Right cardiac atrium (tissue), 5 donors: ENCODE measurements at regions not wholly inside any gene's neighbourhood (a gene's known extent, or its start where the extent isn't known, plus 50 kb on each side); places are given as distances from the start of the nearest gene placed in this dataset.
A peak's percentile ranks its signal among the peaks of the same experiment; 100 is the strongest.

Experiments
- ATAC-seq, 2 donors: fragments of 200-7000 bp; cut with Tn5 transposase; one replicate each; pipeline versions ENCODE4 v1.8.0 to v1.9.1; 2020; ENCODE audit warnings: moderate library complexity in 2 of 2, mild to moderate bottlenecking in 1 of 2
- DNase-seq, 3 donors: peaks; one replicate each; pipeline ENCODE4 v3.0.0-alpha.2; 2020
- H3K27ac ChIP-seq: one replicate; pipeline ENCODE4 v1.5.1; 2013; ENCODE audit warnings: mild to moderate bottlenecking, low read length, control low read depth, moderate library complexity
- H3K27me3 ChIP-seq: one replicate; pipeline ENCODE4 v1.6.1; 2013; ENCODE audit not compliant: control insufficient read depth, insufficient read depth
- H3K4me1 ChIP-seq: one replicate; pipeline ENCODE4 v1.6.1; 2013; ENCODE audit warnings: low read length; ENCODE audit not compliant: control insufficient read depth, insufficient read depth
- H3K4me3 ChIP-seq: one replicate; pipeline ENCODE4 v1.5.1; 2013; ENCODE audit warnings: low read length, control low read depth
- H3K9me3 ChIP-seq: one replicate; pipeline ENCODE4 v1.6.1; 2013; ENCODE audit warnings: low read length; ENCODE audit not compliant: control insufficient read depth
- WGBS: extraction: QIAGEN DNeasy Blood & Tissue Kit; methylation state at CpG from one replicate; pipeline ENCODE4 v1.1.7; 2013; 5-methylcytosine and 5-hydroxymethylcytosine counted together
- intact Hi-C, 4 donors: fragments of 100-400 bp; cut with DNase I; formaldehyde crosslinking; loops; one replicate each; pipeline versions ENCODE4 v1.11.0 to v1.14.0; 2022 to 2023
- donor health status: healthy with polysubstance abuse.
- donor health status: DM: no; HTN: yes; CAD: no.
- donor health status: DM: no; HTN: no; CAD: no.
- donor health status: DM: no; HTN: yes; CAD: no; lungs with severe emphysema.
- donor health status: DM: yes; HTN: yes; CAD: no.

- H3K9me3 ChIP-seq: no peaks in the 10 kb centered on the region
- no peak for DNase-seq
- no peak overlapping the region for H3K4me3 ChIP-seq
- no peak overlapping the region for H3K27ac ChIP-seq
- no peaks in the 10 kb centered on the region for H3K27me3 ChIP-seq
- H3K4me1 ChIP-seq: peaks cover 2% of the 10 kb centered on the region
- intact Hi-C loops: loop anchor here (5.0 to 10.0 kb wide), 5 partner anchors 75 to 995 kb away; no protein-coding TSS in a partner anchor
- no peak for ATAC-seq
- 83% methylated on average over 13 of the region's 13 CpGs for WGBS
These were observed 150.1 kb upstream of the MPDZ start for GRCh38 chr9:13429301-13430190.

GRCh38 chr9:13428766-13429165 is 149.3 kb upstream of the MPDZ start:
- H3K27me3 ChIP-seq: no peaks in the 10 kb centered on the region
- H3K4me3 ChIP-seq: peak overlapping the region; percentile 32
- no peaks in the 10 kb centered on the region for H3K9me3 ChIP-seq
- intact Hi-C loops: loop anchor here (5.0 to 10.0 kb wide), 5 partner anchors 74 to 996 kb away; no protein-coding TSS in a partner anchor
- DNase-seq: no peak
- ATAC-seq: no peak
- H3K27ac ChIP-seq: no peak overlapping the region
- 48% methylated on average over 4 of the region's 4 CpGs for WGBS
- peaks cover 2% of the 10 kb centered on the region for H3K4me1 ChIP-seq

- WGBS: 0% methylated on average over 3 of the region's 3 CpGs
- Histone ChIP-seq H3K27ac (no peak overlapping the region), H3K9me3 (no peaks in the 10 kb centered on the region), H3K4me3 (peak overlapping the region; percentile 38), H3K4me1 (peaks cover 2% of the 10 kb centered on the region), H3K27me3 (no peaks in the 10 kb centered on the region)
- ATAC-seq: peak in 1 of 2 donors; percentile 44
- intact Hi-C loops: loop anchor here (5.0 to 10.0 kb wide), 5 partner anchors 73 to 997 kb away; no protein-coding TSS in a partner anchor
- DNase-seq: no peak
These were observed 148.1 kb upstream of the MPDZ start for GRCh38 chr9:13427587-13427986.

GRCh38 chr9:13426606-13427005 is 147.1 kb upstream of the MPDZ start:
- Histone ChIP-seq H3K27me3 (no peaks in the 10 kb centered on the region), H3K4me3 (no peak overlapping the region), H3K4me1 (peaks cover 2% of the 10 kb centered on the region), H3K27ac (no peak overlapping the region), H3K9me3 (no peaks in the 10 kb centered on the region)
- WGBS: 77% methylated on average over 3 of the region's 3 CpGs
- ATAC-seq (no peak), DNase-seq (no peak)
- intact Hi-C loops: loop anchor here (5.0 to 10.0 kb wide), 5 partner anchors 72 to 998 kb away; no protein-coding TSS in a partner anchor

- no peak for ATAC-seq
These were observed 145.4 kb upstream of the MPDZ start for GRCh38 chr9:13424872-13425271.

GRCh38 chr9:13424204-13424603 is 144.7 kb upstream of the MPDZ start:
- Histone ChIP-seq H3K4me3 (no peak overlapping the region), H3K27ac (no peak overlapping the region), H3K4me1 (no peaks in the 10 kb centered on the region), H3K27me3 (no peaks in the 10 kb centered on the region), H3K9me3 (no peaks in the 10 kb centered on the region)
- 68% methylated on average over 6 of the region's 6 CpGs for WGBS
- intact Hi-C loops: loop anchor here in 3 of 4 donors (10.0 kb wide), 3 partner anchors 69 to 1001 kb away; no protein-coding TSS in a partner anchor
- DNase-seq (no peak), ATAC-seq (no peak)

More at GRCh38 chr9:13424872-13425271, 145.4 kb upstream of the MPDZ start:
- intact Hi-C loops: loop anchor here (5.0 to 10.0 kb wide), 5 partner anchors 70 to 1000 kb away; no protein-coding TSS in a partner anchor
- 73% methylated on average over 4 of the region's 4 CpGs for WGBS
- no peak overlapping the region for H3K27ac ChIP-seq
- H3K4me3 ChIP-seq: no peak overlapping the region
- no peaks in the 10 kb centered on the region for H3K27me3 ChIP-seq
- no peaks in the 10 kb centered on the region for H3K9me3 ChIP-seq
- no peaks in the 10 kb centered on the region for H3K4me1 ChIP-seq
- DNase-seq: no peak

GRCh38 chr9:13414349-13414748 is 134.9 kb upstream of the MPDZ start:
- no peak for ATAC-seq
- intact Hi-C loops: no loop called here
- no peak overlapping the region for H3K27ac ChIP-seq
- H3K9me3 ChIP-seq: no peaks in the 10 kb centered on the region
- no peak overlapping the region for H3K4me3 ChIP-seq
- no peaks in the 10 kb centered on the region for H3K27me3 ChIP-seq
- DNase-seq: no peak
- H3K4me1 ChIP-seq: no peaks in the 10 kb centered on the region

- Histone ChIP-seq H3K4me1 (no peaks in the 10 kb centered on the region), H3K9me3 (no peaks in the 10 kb centered on the region), H3K4me3 (no peak overlapping the region), H3K27ac (no peak overlapping the region), H3K27me3 (no peaks in the 10 kb centered on the region)
- WGBS: 45% methylated on average over 2 of the region's 2 CpGs
- ATAC-seq: peak in 1 of 2 donors; percentile 45
- no peak for DNase-seq
- intact Hi-C loops: no loop called here
These were observed 132.8 kb upstream of the MPDZ start for GRCh38 chr9:13412331-13412730.

GRCh38 chr9:13411791-13412190 is 132.3 kb upstream of the MPDZ start:
- Histone ChIP-seq H3K9me3 (no peaks in the 10 kb centered on the region), H3K27me3 (no peaks in the 10 kb centered on the region), H3K4me1 (no peaks in the 10 kb centered on the region), H3K27ac (no peak overlapping the region), H3K4me3 (no peak overlapping the region)
- intact Hi-C loops: no loop called here
- DNase-seq: no peak
- ATAC-seq: peak; percentile 71 to 87

- no peak for DNase-seq
- H3K27ac ChIP-seq: no peak overlapping the region
- H3K9me3 ChIP-seq: no peaks in the 10 kb centered on the region
- no peak overlapping the region for H3K4me3 ChIP-seq
- intact Hi-C loops: no loop called here
- WGBS: 90% methylated on average over 2 of the region's 2 CpGs
- no peaks in the 10 kb centered on the region for H3K27me3 ChIP-seq
- H3K4me1 ChIP-seq: no peaks in the 10 kb centered on the region
- ATAC-seq: no peak
These were observed 131.1 kb upstream of the MPDZ start for GRCh38 chr9:13410566-13411031.

GRCh38 chr9:13397661-13398060 is 118.2 kb upstream of the MPDZ start:
- Histone ChIP-seq H3K9me3 (no peaks in the 10 kb centered on the region), H3K4me3 (no peak overlapping the region)
- ATAC-seq: no peak

More at GRCh38 chr9:13397661-13398060, 118.2 kb upstream of the MPDZ start:
- Histone ChIP-seq H3K4me1 (no peaks in the 10 kb centered on the region), H3K27ac (no peak overlapping the region), H3K27me3 (no peaks in the 10 kb centered on the region)
- DNase-seq: no peak
- intact Hi-C loops: no loop called here
